ENCODE measurements at regions not wholly inside any gene's neighbourhood (a gene's known extent, or its start where the extent isn't known, plus 50 kb on each side); places are given as distances from the start of the nearest gene placed in this dataset.

- Histone ChIP-seq H3K27ac (no peak overlapping the region), H3K4me3 (no peak overlapping the region), H3K4me1 (replicated peaks in 1 of 2) (no peaks in the 10 kb centered on the region)
- in situ Hi-C loops (cut with MboI; ENCODE audit: low pct_unique_long_range_greater_than_20kb in 2 of 9, low sequenced_read_pairs in 9 of 9, unreplicated experiment in 9 of 9): no loop called here
- ATAC-seq (replicated peaks in 6 of 8): no peak
- 61 to 100% (median 96%) methylated on average over 2 to 6 of the region's 6 CpGs for WGBS, 10 experiments
Observed at GRCh38 chr6:22884456-22884855, 315.1 kb downstream of the HDGFL1 start.

GRCh38 chr6:22886650-22887581, 317.6 kb downstream of the HDGFL1 start:
- in situ Hi-C loops (cut with MboI; ENCODE audit: low pct_unique_long_range_greater_than_20kb in 2 of 9, low sequenced_read_pairs in 9 of 9, unreplicated experiment in 9 of 9): no loop called here
- H3K27ac ChIP-seq: no peak overlapping the region
- ATAC-seq (replicated peaks in 6 of 8): peak in 2 of 8 experiments; percentile 26 to 56
- H3K4me1 ChIP-seq (replicated peaks in 1 of 2): no peaks in the 10 kb centered on the region
- WGBS, 10 experiments: 35 to 83% (median 69%) methylated on average over 1 to 10 of the region's 10 CpGs; no CpG with 5 or more reads in 1 of the 10 experiments
- no peak overlapping the region for H3K4me3 ChIP-seq

- no peak overlapping the region for H3K27ac ChIP-seq
- WGBS, 10 experiments: 40 to 100% (median 79%) methylated on average over 1 to 3 of the region's 3 CpGs
- no peak overlapping the region for H3K4me3 ChIP-seq
- in situ Hi-C loops (cut with MboI; ENCODE audit: low pct_unique_long_range_greater_than_20kb in 2 of 9, low sequenced_read_pairs in 9 of 9, unreplicated experiment in 9 of 9): no loop called here
- no peak for ATAC-seq (replicated peaks in 6 of 8)
- H3K4me1 ChIP-seq (replicated peaks in 1 of 2): no peaks in the 10 kb centered on the region
Observed at GRCh38 chr6:22888163-22888752, 318.9 kb downstream of the HDGFL1 start.

- Histone ChIP-seq H3K4me1 (replicated peaks in 1 of 2) (peaks cover 7% of the 10 kb centered on the region in 2 donors), H3K4me3 (no peak overlapping the region), H3K27ac (no peak overlapping the region)
- 58 to 100% (median 87%) methylated on average over 2 to 4 of the region's 4 CpGs for WGBS, 10 experiments
- no peak for ATAC-seq (replicated peaks in 6 of 8)
- in situ Hi-C loops (cut with MboI; ENCODE audit: low pct_unique_long_range_greater_than_20kb in 2 of 9, low sequenced_read_pairs in 9 of 9, unreplicated experiment in 9 of 9): no loop called here
Observed at GRCh38 chr6:22891934-22892333, 322.6 kb downstream of the HDGFL1 start.

GRCh38 chr6:22892452-22892851, 323.1 kb downstream of the HDGFL1 start:
- Histone ChIP-seq H3K4me3 (no peak overlapping the region), H3K4me1 (replicated peaks in 1 of 2) (peaks cover 7% of the 10 kb centered on the region in 2 donors), H3K27ac (no peak overlapping the region)
- in situ Hi-C loops (cut with MboI; ENCODE audit: low pct_unique_long_range_greater_than_20kb in 2 of 9, low sequenced_read_pairs in 9 of 9, unreplicated experiment in 9 of 9): no loop called here
- ATAC-seq (replicated peaks in 6 of 8): peak in 1 of 8 experiments; percentile 66
- 0 to 100% (median 65%) methylated on average over 1 to 2 of the region's 2 CpGs; no CpG with 5 or more reads in 1 of the 10 experiments for whole genome bisulfite sequencing, 10 experiments

GRCh38 chr6:22896696-22897095, 327.3 kb downstream of the HDGFL1 start:
- no peak for ATAC-seq (replicated peaks in 6 of 8)
- H3K4me3 ChIP-seq: no peak overlapping the region
- H3K27ac ChIP-seq: no peak overlapping the region
- in situ Hi-C loops (cut with MboI; ENCODE audit: low pct_unique_long_range_greater_than_20kb in 2 of 9, low sequenced_read_pairs in 9 of 9, unreplicated experiment in 9 of 9): no loop called here
- peaks cover 7 to 12% of the 10 kb centered on the region in 2 donors for H3K4me1 ChIP-seq (replicated peaks in 1 of 2)
- WGBS, 10 experiments: 0 to 60% (median 36%) methylated on average over 1 to 3 of the region's 3 CpGs; no CpG with 5 or more reads in 2 of the 10 experiments

- in situ Hi-C loops (cut with MboI; ENCODE audit: low pct_unique_long_range_greater_than_20kb in 2 of 9, low sequenced_read_pairs in 9 of 9, unreplicated experiment in 9 of 9): no loop called here
- no peak overlapping the region for H3K4me3 ChIP-seq
- no peak for ATAC-seq (replicated peaks in 6 of 8)
- H3K4me1 ChIP-seq (replicated peaks in 1 of 2): peaks cover 13 to 22% of the 10 kb centered on the region in 2 donors
- 17 to 100% (median 80%) methylated on average over 1 of the region's 1 CpG; no CpG with 5 or more reads in 3 of the 10 experiments for WGBS, 10 experiments
- H3K27ac ChIP-seq: no peak overlapping the region
Observed at GRCh38 chr6:22899426-22899825, 330.1 kb downstream of the HDGFL1 start.

- H3K4me1 ChIP-seq (replicated peaks in 1 of 2): peaks cover 8 to 18% of the 10 kb centered on the region in 2 donors
- in situ Hi-C loops (cut with MboI; ENCODE audit: low pct_unique_long_range_greater_than_20kb in 2 of 9, low sequenced_read_pairs in 9 of 9, unreplicated experiment in 9 of 9): no loop called here
- no peak overlapping the region for H3K4me3 ChIP-seq
- WGBS, 10 experiments: 33 to 100% (median 75%) methylated on average over 1 to 3 of the region's 3 CpGs
- H3K27ac ChIP-seq: no peak overlapping the region
- ATAC-seq (replicated peaks in 6 of 8): no peak
Observed at GRCh38 chr6:22903826-22904225, 334.5 kb downstream of the HDGFL1 start.

GRCh38 chr6:22904431-22904830, 335.1 kb downstream of the HDGFL1 start:
- H3K4me1 ChIP-seq (replicated peaks in 1 of 2): peaks cover 8 to 18% of the 10 kb centered on the region in 2 donors
- ATAC-seq (replicated peaks in 6 of 8): no peak
- H3K27ac ChIP-seq: no peak overlapping the region
- WGBS, 10 experiments: 30 to 94% (median 50%) methylated on average over 2 to 5 of the region's 5 CpGs; no CpG with 5 or more reads in 1 of the 10 experiments
- no peak overlapping the region for H3K4me3 ChIP-seq
- in situ Hi-C loops (cut with MboI; ENCODE audit: low pct_unique_long_range_greater_than_20kb in 2 of 9, low sequenced_read_pairs in 9 of 9, unreplicated experiment in 9 of 9): no loop called here

GRCh38 chr6:22906091-22906549, 336.8 kb downstream of the HDGFL1 start:
- in situ Hi-C loops (cut with MboI; ENCODE audit: low pct_unique_long_range_greater_than_20kb in 2 of 9, low sequenced_read_pairs in 9 of 9, unreplicated experiment in 9 of 9): no loop called here
- 20 to 100% (median 80%) methylated on average over 1 to 2 of the region's 3 CpGs; no CpG with 5 or more reads in 4 of the 10 experiments for WGBS, 10 experiments
- Histone ChIP-seq H3K4me3 (no peak overlapping the region), H3K4me1 (replicated peaks in 1 of 2) (peaks cover 8 to 16% of the 10 kb centered on the region in 2 donors), H3K27ac (no peak overlapping the region)
- peak in 3 of 8 experiments; percentile 35 to 88 (median 60) for ATAC-seq (replicated peaks in 6 of 8)

GRCh38 chr6:22907085-22907484, 337.7 kb downstream of the HDGFL1 start:
- H3K4me3 ChIP-seq: no peak overlapping the region
- no peak overlapping the region for H3K27ac ChIP-seq
- ATAC-seq (replicated peaks in 6 of 8): no peak
- in situ Hi-C loops (cut with MboI; ENCODE audit: low pct_unique_long_range_greater_than_20kb in 2 of 9, low sequenced_read_pairs in 9 of 9, unreplicated experiment in 9 of 9): no loop called here
- WGBS, 10 experiments: 83 to 100% (median 100%) methylated on average over 1 of the region's 1 CpG; no CpG with 5 or more reads in 5 of the 10 experiments
- H3K4me1 ChIP-seq (replicated peaks in 1 of 2): peaks cover 8 to 13% of the 10 kb centered on the region in 2 donors

GRCh38 chr6:22910370-22910769, 341.0 kb downstream of the HDGFL1 start:
- Histone ChIP-seq H3K4me3 (no peak overlapping the region), H3K4me1 (replicated peaks in 1 of 2) (no peaks in the 10 kb centered on the region), H3K27ac (no peak overlapping the region)
- no peak for ATAC-seq (replicated peaks in 6 of 8)
- 34 to 100% (median 83%) methylated on average over 1 to 4 of the region's 4 CpGs; no CpG with 5 or more reads in 1 of the 10 experiments for WGBS, 10 experiments
- in situ Hi-C loops (cut with MboI; ENCODE audit: low pct_unique_long_range_greater_than_20kb in 2 of 9, low sequenced_read_pairs in 9 of 9, unreplicated experiment in 9 of 9): no loop called here

- Histone ChIP-seq H3K4me1 (replicated peaks in 1 of 2) (no peaks in the 10 kb centered on the region), H3K4me3 (no peak overlapping the region), H3K27ac (no peak overlapping the region)
- in situ Hi-C loops (cut with MboI; ENCODE audit: low pct_unique_long_range_greater_than_20kb in 2 of 9, low sequenced_read_pairs in 9 of 9, unreplicated experiment in 9 of 9): no loop called here
- whole genome bisulfite sequencing, 10 experiments: 0 to 100% (median 79%) methylated on average over 1 to 2 of the region's 2 CpGs
- no peak for ATAC-seq (replicated peaks in 6 of 8)
Observed at GRCh38 chr6:22913612-22914011, 344.2 kb downstream of the HDGFL1 start.

Data from motor neuron (in vitro differentiated cells).